Activated B cell treated with CpG ODN at 0.5 μM for 24 hours (primary cell): ENCODE measurements at regions not wholly inside any gene's neighbourhood (a gene's known extent, or its start where the extent isn't known, plus 50 kb on each side); places are given as distances from the start of the nearest gene placed in this dataset.

Experiments
- ATAC-seq: fragments of 200-7000 bp; cut with Tn5 transposase; one replicate; pipeline ENCODE4 v1.10.0; 2021; ENCODE audit warnings: low read depth, mild to moderate bottlenecking, moderate library complexity
- CTCF ChIA-PET: fragments of 350-600 bp; sonication (Branson Sonifier 250); formaldehyde crosslinking; loops from one replicate; lab custom pipeline; 2021; ENCODE audit warnings: antibody characterized with exemption; lab: Charles Lee
- POLR2A ChIA-PET: fragments of 350-600 bp; sonication (Branson Sonifier 250); formaldehyde crosslinking; loops from one replicate; lab custom pipeline; 2021; ENCODE audit warnings: antibody characterized with exemption; lab: Charles Lee
- DNase-seq: peaks from one replicate; pipeline ENCODE4 v3.0.0; 2022
- H3K27ac Mint-ChIP-seq: one replicate; pipeline ENCODE4 v1.8.0; 2020; ENCODE audit warnings: mixed read lengths
- H3K27me3 Mint-ChIP-seq: one replicate; pipeline ENCODE4 v1.8.0; 2021; ENCODE audit warnings: mixed read lengths
- H3K36me3 Mint-ChIP-seq: one replicate; pipeline ENCODE4 v1.8.0; 2021; ENCODE audit warnings: low read depth, mixed read lengths
- H3K4me1 Mint-ChIP-seq: one replicate; pipeline ENCODE4 v1.8.0; 2021; ENCODE audit warnings: mixed read lengths
- H3K4me3 Mint-ChIP-seq: one replicate; pipeline ENCODE4 v1.8.0; 2020; ENCODE audit warnings: mild to moderate bottlenecking, mixed read lengths
- H3K9me3 Mint-ChIP-seq: one replicate; pipeline ENCODE4 v1.8.0; 2020; ENCODE audit warnings: mixed read lengths
- CTCF ChIP-seq: fragments of 200-600 bp; IDR thresholded peaks from one replicate; pipeline ENCODE4 v1.8.0; 2022; ENCODE audit warnings: antibody characterized with exemption, mild to moderate bottlenecking
- intact Hi-C: fragments of 100-400 bp; cut with micrococcal nuclease; formaldehyde crosslinking; loops from one replicate; pipeline ENCODE4 v1.15.1; 2024

GRCh38 chr7:118026791-118027190 lies 153.6 kb upstream of the CTTNBP2 start:
- Mint-ChIP-seq H3K27me3 (no peaks in the 10 kb centered on the region), H3K4me1 (no peaks in the 10 kb centered on the region), H3K4me3 (no peak overlapping the region), H3K27ac (no peak overlapping the region), H3K9me3 (no peaks in the 10 kb centered on the region), H3K36me3 (no peaks in the 10 kb centered on the region)
- no peak for ATAC-seq
- CTCF ChIA-PET: no interaction called here
- intact Hi-C loops: no loop called here
- DNase-seq: no peak
- TF ChIP-seq CTCF: no peak
- POLR2A ChIA-PET: no interaction called here

- no peak for ATAC-seq
- no peaks in the 10 kb centered on the region for H3K9me3 Mint-ChIP-seq
- H3K4me3 Mint-ChIP-seq: no peak overlapping the region
- POLR2A ChIA-PET: no interaction called here
- CTCF ChIA-PET: no interaction called here
- no peak for DNase-seq
- no peak for TF ChIP-seq CTCF
- no peaks in the 10 kb centered on the region for H3K27me3 Mint-ChIP-seq
- no peaks in the 10 kb centered on the region for H3K36me3 Mint-ChIP-seq
- H3K27ac Mint-ChIP-seq: no peak overlapping the region
- intact Hi-C loops: no loop called here
- H3K4me1 Mint-ChIP-seq: no peaks in the 10 kb centered on the region
Observed at GRCh38 chr7:118028226-118028625, 155.0 kb upstream of the CTTNBP2 start.

GRCh38 chr7:118029826-118030422 lies 154.0 kb upstream of the LSM8 start:
- intact Hi-C loops: no loop called here
- no peak overlapping the region for H3K4me3 Mint-ChIP-seq
- CTCF ChIA-PET: no interaction called here
- H3K27ac Mint-ChIP-seq: no peak overlapping the region
- no peak for TF ChIP-seq CTCF
- no peak for ATAC-seq
- no peaks in the 10 kb centered on the region for H3K27me3 Mint-ChIP-seq
- no peaks in the 10 kb centered on the region for H3K4me1 Mint-ChIP-seq
- H3K9me3 Mint-ChIP-seq: no peaks in the 10 kb centered on the region
- POLR2A ChIA-PET: no interaction called here
- no peak for DNase-seq
- H3K36me3 Mint-ChIP-seq: no peaks in the 10 kb centered on the region

GRCh38 chr7:118033273-118033672 lies 150.7 kb upstream of the LSM8 start:
- Mint-ChIP-seq H3K36me3 (no peaks in the 10 kb centered on the region), H3K4me1 (no peaks in the 10 kb centered on the region), H3K27me3 (peaks cover 2% of the 10 kb centered on the region), H3K27ac (no peak overlapping the region), H3K9me3 (no peaks in the 10 kb centered on the region), H3K4me3 (no peak overlapping the region)
- DNase-seq (no peak), ATAC-seq (no peak)
- intact Hi-C loops: no loop called here
- POLR2A ChIA-PET: no interaction called here
- no peak for TF ChIP-seq CTCF
- CTCF ChIA-PET: no interaction called here

GRCh38 chr7:118039963-118040489 lies 143.9 kb upstream of the LSM8 start:
- H3K36me3 Mint-ChIP-seq: no peaks in the 10 kb centered on the region
- TF ChIP-seq CTCF: no peak
- POLR2A ChIA-PET: no interaction called here

More at GRCh38 chr7:118039963-118040489, 143.9 kb upstream of the LSM8 start:
- no peak for ATAC-seq
- peaks cover 2% of the 10 kb centered on the region for H3K27me3 Mint-ChIP-seq
- CTCF ChIA-PET: no interaction called here
- no peak overlapping the region for H3K4me3 Mint-ChIP-seq
- H3K27ac Mint-ChIP-seq: no peak overlapping the region
- H3K4me1 Mint-ChIP-seq: peaks cover 23% of the 10 kb centered on the region
- intact Hi-C loops: no loop called here
- no peaks in the 10 kb centered on the region for H3K9me3 Mint-ChIP-seq
- no peak for DNase-seq
